ENCODE measurements at regions not wholly inside any gene's neighbourhood (a gene's known extent, or its start where the extent isn't known, plus 50 kb on each side); places are given as distances from the start of the nearest gene placed in this dataset.

GRCh38 chr20:48234951-48235350 is 449.7 kb upstream of the SULF2 start:
- Mint-ChIP-seq H3K4me1 (ENCODE audit: low read depth) (peaks cover 5% of the 10 kb centered on the region), H3K4me3 (ENCODE audit: low read depth) (no peak overlapping the region), H3K27ac (no peak overlapping the region), H3K9me3 (ENCODE audit: low read depth) (no peaks in the 10 kb centered on the region), H3K36me3 (ENCODE audit: insufficient read depth) (no peaks in the 10 kb centered on the region), H3K27me3 (no peaks in the 10 kb centered on the region)
- DNase-seq (ENCODE audit: low spot score, unreplicated experiment), result no peak
- TF ChIP-seq CTCF (IDR thresholded peaks at IDR 0.05; ENCODE audit: unreplicated experiment), result no peak

GRCh38 chr20:48231253-48231930 is 446.1 kb upstream of the SULF2 start:
- Mint-ChIP-seq H3K9me3 (ENCODE audit: low read depth) (no peaks in the 10 kb centered on the region), H3K27me3 (no peaks in the 10 kb centered on the region), H3K36me3 (ENCODE audit: insufficient read depth) (no peaks in the 10 kb centered on the region), H3K27ac (no peak overlapping the region), H3K4me1 (ENCODE audit: low read depth) (peaks cover 4% of the 10 kb centered on the region), H3K4me3 (ENCODE audit: low read depth) (no peak overlapping the region)
- no peak for DNase-seq (ENCODE audit: low spot score, unreplicated experiment)
- no peak for TF ChIP-seq CTCF (IDR thresholded peaks at IDR 0.05; ENCODE audit: unreplicated experiment)

- DNase-seq (ENCODE audit: low spot score, unreplicated experiment), result no peak
- H3K4me3 Mint-ChIP-seq (ENCODE audit: low read depth), result no peak overlapping the region
- TF ChIP-seq CTCF (IDR thresholded peaks at IDR 0.05; ENCODE audit: unreplicated experiment), result no peak
- no peaks in the 10 kb centered on the region for H3K36me3 Mint-ChIP-seq (ENCODE audit: insufficient read depth)
- H3K27me3 Mint-ChIP-seq, result no peaks in the 10 kb centered on the region
- no peaks in the 10 kb centered on the region for H3K9me3 Mint-ChIP-seq (ENCODE audit: low read depth)
- no peaks in the 10 kb centered on the region for H3K4me1 Mint-ChIP-seq (ENCODE audit: low read depth)
- no peak overlapping the region for H3K27ac Mint-ChIP-seq
Observed at GRCh38 chr20:48230216-48230615, 444.9 kb upstream of the SULF2 start.

GRCh38 chr20:48227381-48227780 is 442.1 kb upstream of the SULF2 start:
- no peak for DNase-seq (ENCODE audit: low spot score, unreplicated experiment)
- Mint-ChIP-seq H3K4me1 (ENCODE audit: low read depth) (no peaks in the 10 kb centered on the region), H3K9me3 (ENCODE audit: low read depth) (no peaks in the 10 kb centered on the region), H3K4me3 (ENCODE audit: low read depth) (no peak overlapping the region), H3K36me3 (ENCODE audit: insufficient read depth) (no peaks in the 10 kb centered on the region), H3K27me3 (no peaks in the 10 kb centered on the region), H3K27ac (no peak overlapping the region)
- no peak for TF ChIP-seq CTCF (IDR thresholded peaks at IDR 0.05; ENCODE audit: unreplicated experiment)

GRCh38 chr20:48226642-48227041 is 441.4 kb upstream of the SULF2 start:
- Mint-ChIP-seq H3K9me3 (ENCODE audit: low read depth) (no peaks in the 10 kb centered on the region), H3K4me1 (ENCODE audit: low read depth) (no peaks in the 10 kb centered on the region), H3K36me3 (ENCODE audit: insufficient read depth) (no peaks in the 10 kb centered on the region), H3K4me3 (ENCODE audit: low read depth) (no peak overlapping the region), H3K27me3 (no peaks in the 10 kb centered on the region), H3K27ac (no peak overlapping the region)
- DNase-seq (ENCODE audit: low spot score, unreplicated experiment), result no peak
- no peak for TF ChIP-seq CTCF (IDR thresholded peaks at IDR 0.05; ENCODE audit: unreplicated experiment)

Data from progenitor cell of endocrine pancreas (in vitro differentiated cells).